ENCODE measurements at regions not wholly inside any gene's neighbourhood (a gene's known extent, or its start where the extent isn't known, plus 50 kb on each side); places are given as distances from the start of the nearest gene placed in this dataset.
"Not testable (repeated sequence)": the region's sequence is repeated elsewhere in the genome, so short reads cannot be mapped to it uniquely, and the experiment has no call there.

GRCh38 chr17:37828651-37829124 is 83.8 kb upstream of the HNF1B start:
- no peak for DNase-seq (ENCODE audit: low read depth)

DNA sequence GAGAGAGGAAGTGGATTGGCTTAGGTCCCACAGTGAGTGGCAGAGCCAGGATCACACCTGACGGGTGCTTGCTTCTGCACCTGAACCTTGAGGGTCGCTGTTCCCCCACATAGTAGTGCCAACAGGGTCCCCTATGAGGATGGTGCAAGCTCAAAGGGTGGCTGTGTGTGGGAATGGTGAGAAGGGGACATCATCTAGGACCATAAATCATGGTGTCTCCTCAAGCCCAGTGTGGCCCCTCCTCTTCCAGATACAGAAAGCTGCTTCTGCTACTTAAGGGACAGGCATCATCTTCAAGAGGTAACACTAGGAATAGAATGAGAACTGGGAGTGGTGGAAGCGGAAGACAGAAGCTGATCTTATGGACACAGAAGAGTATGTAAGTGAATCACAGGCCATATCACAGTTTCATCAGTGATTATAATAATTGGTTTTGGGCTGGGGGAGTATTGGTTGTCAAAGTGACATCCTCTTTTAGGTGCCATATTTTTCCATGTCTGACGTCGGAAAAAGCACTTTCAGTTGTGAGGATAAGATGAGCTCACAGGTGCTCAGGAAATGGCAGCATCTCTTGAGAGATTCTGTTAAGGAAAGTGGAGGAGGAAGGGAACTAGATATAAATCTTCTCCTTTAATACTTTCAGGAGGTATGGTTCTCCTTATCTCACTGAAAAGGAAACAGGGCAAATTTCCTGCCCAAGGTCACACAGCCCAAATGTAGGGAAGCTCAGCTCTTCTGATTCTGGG is 83.2 kb upstream of the HNF1B start:
- no peak for DNase-seq (ENCODE audit: low read depth)

- no peak for DNase-seq (ENCODE audit: low read depth)
Measured at GRCh38 chr17:37826497-37827430, 81.9 kb upstream of the HNF1B start.

GRCh38 chr17:37825851-37826250 is 81.0 kb upstream of the HNF1B start:
- no peak for DNase-seq (ENCODE audit: low read depth)

DNA sequence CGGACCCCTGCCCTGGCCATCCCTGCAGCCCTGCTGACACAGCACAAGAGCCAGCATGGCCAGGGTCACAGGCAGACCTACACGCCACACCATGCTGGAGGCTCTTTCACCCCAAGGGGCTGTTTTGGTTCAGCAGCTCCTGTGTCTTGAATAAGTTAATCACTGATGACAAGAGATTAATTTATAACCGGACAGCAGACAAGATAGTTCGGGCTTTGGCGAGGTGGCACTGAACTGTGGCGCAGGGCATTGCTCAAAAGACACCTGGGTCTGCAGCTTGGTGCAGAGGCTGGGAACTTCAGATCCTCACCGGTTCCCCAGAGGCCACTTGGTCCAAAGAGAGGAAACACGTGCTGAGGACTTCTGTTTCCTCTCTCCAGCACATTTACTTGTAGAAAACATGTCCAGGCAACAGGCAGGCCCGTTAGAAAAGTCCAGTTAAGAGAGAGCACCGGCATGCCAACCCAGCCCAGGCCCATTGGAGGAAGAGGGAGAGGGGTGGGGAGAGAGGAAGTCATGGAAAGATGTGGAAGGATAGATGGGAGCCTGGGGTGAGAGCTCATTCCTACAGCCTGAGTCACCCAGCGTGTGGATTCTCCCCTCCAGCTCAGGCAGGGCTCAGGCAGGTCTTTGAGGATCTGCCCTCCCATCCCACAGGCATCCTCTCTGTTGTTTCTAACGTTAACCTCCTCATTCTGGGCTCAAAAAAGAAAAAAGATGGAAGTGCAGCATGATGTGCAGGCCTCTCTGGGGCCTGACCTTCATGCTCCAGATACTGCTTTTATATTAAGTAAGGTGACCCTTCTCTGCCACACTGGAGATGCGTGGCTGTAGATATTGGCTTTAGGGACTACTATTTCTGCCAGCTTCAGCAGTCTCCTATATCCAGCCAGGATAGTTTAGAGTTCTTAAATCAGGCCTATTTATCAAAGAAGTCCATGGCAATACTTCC is 80.0 kb upstream of the HNF1B start:
- no peak for DNase-seq (ENCODE audit: low read depth)

GRCh38 chr17:37823996-37824395 is 79.1 kb upstream of the HNF1B start:
- DNase-seq (ENCODE audit: low read depth) = no peak

DNA sequence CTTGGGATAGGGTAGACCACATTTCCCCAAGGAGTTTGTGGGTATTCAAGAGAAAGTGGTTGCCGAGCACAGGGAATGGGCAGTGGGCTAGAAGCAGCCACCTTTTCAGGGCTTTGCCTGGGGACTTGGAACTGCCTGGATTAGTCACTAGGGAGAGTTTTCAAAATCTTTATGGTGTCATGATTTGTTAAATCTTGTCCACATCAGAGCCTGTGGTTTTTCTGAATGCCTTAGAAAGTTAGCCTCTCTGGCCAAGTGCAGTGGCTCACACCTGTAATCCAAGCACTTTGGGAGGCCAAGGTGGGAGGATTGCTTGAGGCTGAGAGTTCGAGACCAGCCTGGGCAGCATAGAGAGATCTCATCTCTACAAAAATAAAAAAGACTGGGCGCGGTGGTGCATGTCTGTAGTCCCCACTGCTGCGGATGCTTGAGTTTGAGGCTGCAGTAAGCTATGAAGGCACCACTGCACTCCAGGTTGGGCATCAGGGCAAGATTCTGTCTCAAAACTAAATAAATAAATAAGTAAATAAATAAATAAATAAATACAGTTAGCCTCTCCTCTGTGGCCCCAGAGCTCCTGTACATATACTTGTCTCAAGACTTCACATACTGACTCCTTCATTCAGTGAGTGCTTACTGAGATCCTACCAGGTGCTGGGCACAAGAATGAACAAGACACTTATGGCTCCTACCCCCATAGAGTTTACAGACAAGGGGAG is 76.3 kb upstream of the HNF1B start:
- DNase-seq (ENCODE audit: low read depth) = no peak

DNA sequence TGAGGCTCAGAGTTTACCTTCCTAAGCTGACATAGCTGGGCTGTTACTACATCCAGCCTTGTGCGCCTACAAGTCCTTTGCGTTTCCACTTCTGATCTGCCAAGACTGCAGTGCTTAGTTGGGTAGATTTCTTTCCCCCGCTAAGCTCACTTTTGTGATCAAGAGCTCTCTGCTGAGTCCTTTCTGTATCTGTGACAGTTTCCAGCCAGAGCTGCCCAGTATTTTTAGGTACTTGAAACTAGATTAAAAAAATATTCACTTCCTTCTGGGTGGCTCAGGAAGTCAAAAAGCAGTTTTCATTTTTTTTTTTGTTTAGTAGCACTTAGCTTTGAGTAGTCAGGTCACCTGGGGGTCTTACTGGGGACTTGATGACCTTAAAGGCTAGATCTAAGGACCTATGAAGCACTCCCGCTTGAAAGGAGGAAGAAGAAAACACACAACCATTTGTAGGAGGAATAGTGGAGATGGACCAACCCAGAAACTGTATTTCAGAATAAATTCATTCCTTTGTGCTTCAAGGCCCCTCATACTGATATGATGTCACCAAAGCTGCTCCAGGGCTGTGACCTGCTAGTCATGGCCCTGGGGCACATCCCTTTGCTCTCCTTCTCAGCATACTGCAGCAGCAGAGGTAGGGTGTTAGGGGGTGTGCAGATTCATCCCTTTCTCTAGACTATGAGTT is 75.6 kb upstream of the HNF1B start:
- no peak for DNase-seq (ENCODE audit: low read depth)

- DNase-seq (ENCODE audit: low read depth) = no peak
Measured at GRCh38 chr17:37818689-37819088, 73.8 kb upstream of the HNF1B start.

DNA sequence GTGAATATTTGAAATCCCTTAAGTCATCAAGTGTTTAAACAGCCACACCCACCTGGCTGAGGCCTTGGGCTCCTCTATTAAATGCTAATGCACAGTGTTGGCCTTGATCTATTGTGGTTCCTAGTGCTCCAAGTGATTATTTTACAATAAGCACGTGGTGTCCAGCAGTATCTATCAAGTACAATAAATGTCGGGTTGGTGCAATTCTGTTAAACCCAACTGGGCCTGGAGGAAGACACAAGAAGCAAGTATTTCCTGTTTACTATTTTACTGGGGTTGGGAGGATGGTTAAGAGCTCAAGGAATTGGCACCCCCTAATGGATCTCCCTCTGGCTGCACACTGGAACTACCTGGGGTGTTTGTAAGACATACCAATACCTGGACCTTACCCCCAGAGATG is 72.1 kb upstream of the HNF1B start:
- DNase-seq (ENCODE audit: low read depth) = no peak

DNA sequence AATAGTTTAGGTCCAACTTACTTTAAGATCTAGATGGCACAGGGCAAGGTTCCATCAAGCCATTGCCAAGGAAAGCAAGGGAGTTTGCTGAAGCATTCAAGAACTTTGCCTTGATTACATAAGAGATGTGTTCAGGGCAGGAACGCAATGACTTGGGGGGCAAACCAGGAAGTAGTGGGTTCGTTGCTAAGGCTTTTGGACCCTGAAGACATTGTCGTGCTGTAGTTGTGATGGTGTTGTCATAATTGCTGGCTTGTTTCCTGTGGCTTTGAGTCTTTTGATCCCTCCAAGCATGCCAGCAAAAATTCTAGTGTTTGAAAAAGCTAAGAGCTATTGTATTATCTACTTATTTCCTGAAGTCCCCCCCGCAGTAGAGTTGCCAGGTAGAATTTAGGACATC is 70.7 kb upstream of the HNF1B start:
- no peak for DNase-seq (ENCODE audit: low read depth)

DNA sequence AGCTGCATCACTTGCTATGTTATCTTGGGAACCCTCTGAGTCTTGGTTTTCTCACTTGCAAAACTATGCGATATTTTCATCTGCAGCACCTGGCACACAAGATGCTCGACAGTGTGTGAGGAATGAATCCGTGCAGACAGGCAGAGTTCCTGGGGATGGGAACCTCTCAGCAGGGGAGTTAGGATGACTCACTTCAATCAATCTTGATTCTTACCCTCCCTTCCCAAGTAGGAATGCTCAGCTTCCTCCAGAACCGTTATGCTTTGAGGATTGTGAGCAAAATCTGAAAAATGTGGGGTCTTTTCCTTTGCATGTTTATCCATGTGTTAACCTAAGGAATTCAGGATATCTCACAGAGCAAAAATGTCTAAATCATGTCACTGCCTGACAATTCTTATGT is 68.9 kb upstream of the HNF1B start:
- no peak for DNase-seq (ENCODE audit: low read depth)

DNA sequence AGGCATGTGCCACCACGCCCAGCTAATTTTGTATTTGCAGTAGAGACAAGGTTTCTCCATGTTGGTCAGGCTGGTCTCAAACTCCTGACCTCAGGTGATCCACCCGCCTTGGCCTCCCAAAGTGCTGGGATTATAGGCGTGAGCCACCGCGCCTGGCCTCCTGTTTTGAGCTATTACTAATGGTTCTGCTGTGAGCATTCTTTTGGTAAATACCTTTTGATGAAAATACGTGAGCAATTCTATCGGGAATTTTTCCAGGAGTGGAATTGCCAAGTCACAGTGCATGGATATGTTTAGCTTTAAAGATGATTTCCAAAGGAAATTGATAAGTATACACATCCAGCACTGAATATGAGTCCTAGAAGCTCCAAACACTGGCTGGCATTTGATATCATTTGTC is 64.0 kb upstream of the HNF1B start:
- not testable (repeated sequence) for DNase-seq (ENCODE audit: low read depth)

DNA sequence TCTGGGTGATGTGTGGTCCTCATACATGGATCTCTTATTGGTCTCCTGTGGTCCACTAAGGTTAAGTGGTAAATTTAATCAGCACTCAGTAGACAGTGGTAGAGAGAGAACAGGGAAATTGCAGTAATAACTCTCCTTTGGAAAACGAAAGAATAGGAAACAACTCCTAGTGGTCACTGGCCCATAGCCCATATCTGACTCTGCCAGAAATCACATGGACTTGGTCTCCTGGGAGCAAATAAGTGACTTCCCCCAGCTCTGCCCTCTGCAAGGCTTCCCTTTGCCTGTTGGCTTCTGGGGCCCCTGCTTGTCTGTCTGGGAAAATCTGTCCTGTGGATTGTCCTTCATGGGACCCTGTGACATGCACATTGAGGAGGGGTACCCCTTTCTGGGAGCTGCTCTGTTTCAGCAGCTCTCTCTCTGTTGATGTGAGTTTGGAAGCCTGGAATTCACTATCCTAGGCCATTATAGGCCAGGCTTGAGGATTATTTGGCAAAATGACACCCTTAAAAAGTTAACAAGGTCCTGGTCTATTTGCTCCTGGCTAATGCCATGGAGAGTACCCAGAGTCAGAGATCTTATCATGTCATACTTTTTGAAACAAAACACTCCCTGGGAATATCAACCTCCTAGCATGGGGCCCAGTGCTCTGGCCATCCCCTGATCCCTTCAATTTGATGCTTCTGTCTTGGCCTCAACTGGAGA is 58.0 kb upstream of the HNF1B start:
- DNase-seq (ENCODE audit: low read depth) = no peak

- no peak for DNase-seq (ENCODE audit: low read depth)
Measured at GRCh38 chr17:37802061-37802595, 57.3 kb upstream of the HNF1B start.

DNA sequence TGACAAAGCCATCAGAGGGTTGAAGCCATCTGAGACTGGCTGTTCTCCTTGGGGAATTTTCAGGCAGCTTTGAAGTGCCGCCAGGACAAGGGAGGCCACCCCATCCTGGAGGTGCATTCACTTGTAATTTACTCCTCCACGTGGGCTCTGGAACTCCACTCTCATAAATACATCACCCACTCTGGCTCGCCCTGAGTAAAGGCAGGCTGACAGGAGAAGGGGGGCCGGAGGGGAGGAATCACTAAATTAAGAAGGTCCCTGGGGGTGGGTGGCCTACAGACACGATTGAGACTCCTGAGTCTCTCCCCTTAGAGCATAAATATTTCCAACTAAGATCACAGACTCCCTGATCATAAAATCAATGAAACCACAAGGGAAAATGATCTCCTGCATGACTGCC is 56.3 kb upstream of the HNF1B start:
- DNase-seq (ENCODE audit: low read depth) = no peak

DNA sequence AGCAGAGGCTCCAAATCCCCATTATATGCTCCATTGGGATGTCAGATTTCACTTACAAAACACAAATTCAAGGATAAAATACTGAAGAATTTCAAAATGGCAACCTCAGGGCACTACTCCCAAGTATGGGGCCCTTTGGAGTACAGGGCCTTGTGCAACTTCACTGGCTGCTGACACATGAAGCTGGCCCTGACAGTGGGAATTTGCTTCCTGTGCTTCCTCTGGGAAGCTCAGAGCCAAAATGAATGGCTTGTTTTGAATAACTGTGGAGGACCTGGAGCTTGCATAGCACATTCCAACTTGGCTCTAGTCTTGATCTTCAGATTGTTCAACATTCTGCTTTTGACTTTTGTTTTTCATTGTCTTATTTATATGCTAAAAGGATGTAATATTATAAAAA is 52.3 kb upstream of the HNF1B start:
- no peak for DNase-seq (ENCODE audit: low read depth)

DNA sequence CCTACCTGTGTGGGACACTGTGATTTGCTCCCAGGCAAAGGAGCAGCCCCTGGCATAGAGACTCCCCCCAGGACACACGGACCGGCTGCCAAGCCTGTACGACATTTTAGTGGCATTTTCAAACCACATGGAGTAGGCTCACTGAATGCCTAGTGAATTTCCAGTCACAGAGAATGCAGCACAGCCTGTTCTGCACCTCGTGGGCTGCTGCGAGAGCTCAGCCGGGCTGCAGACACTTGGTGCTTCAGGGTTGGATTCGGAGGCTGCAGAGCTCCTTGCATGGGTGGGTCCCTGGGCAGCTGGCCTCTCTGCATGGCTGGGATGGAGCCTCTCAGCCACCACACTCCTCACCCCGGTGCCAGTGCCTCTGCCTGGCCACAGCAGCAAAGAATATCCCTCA is 51.2 kb upstream of the HNF1B start:
- DNase-seq (ENCODE audit: low read depth) = no peak

All from activated gamma-delta T cell treated with anti-CD3 and anti-CD28 coated beads, Interleukin-2, amount 50 U/mL, for 16 hours (primary cell).